SKM-1 (cell line): ENCODE measurements at regions not wholly inside any gene's neighbourhood (a gene's known extent, or its start where the extent isn't known, plus 50 kb on each side); places are given as distances from the start of the nearest gene placed in this dataset.
A peak's percentile ranks its signal among the peaks of the same experiment; 100 is the strongest.

Experiments
- DNase-seq: peaks from one replicate; lab custom pipeline; 2025; ENCODE audit not compliant: unreplicated experiment; lab: John Stamatoyannopoulos, UW

GRCh38 chr4:167475951-167476350 lies 241.7 kb upstream of the SPOCK3 start:
- no peak for DNase-seq

GRCh38 chr4:167492007-167492406 lies 257.7 kb upstream of the SPOCK3 start:
- no peak for DNase-seq

GRCh38 chr4:167509551-167509950 lies 275.3 kb upstream of the SPOCK3 start:
- no peak for DNase-seq

- DNase-seq = no peak
Observed at GRCh38 chr4:167524091-167524490, 289.8 kb upstream of the SPOCK3 start.

- DNase-seq = no peak
Observed at GRCh38 chr4:167537761-167538160, 303.5 kb upstream of the SPOCK3 start.

- no peak for DNase-seq
Observed at GRCh38 chr4:167541286-167541685, 307.0 kb upstream of the SPOCK3 start.

- no peak for DNase-seq
Observed at GRCh38 chr4:167544391-167544790, 310.1 kb upstream of the SPOCK3 start.

- no peak for DNase-seq
Observed at GRCh38 chr4:167550021-167550420, 315.7 kb upstream of the SPOCK3 start.

- no peak for DNase-seq
Observed at GRCh38 chr4:167555338-167556022, 321.2 kb upstream of the SPOCK3 start.

- DNase-seq = no peak
Observed at GRCh38 chr4:167578906-167579305, 344.6 kb upstream of the SPOCK3 start.

GRCh38 chr4:167581449-167581965 lies 347.2 kb upstream of the SPOCK3 start:
- DNase-seq = no peak

- no peak for DNase-seq
Observed at GRCh38 chr4:167587361-167587760, 353.1 kb upstream of the SPOCK3 start.

- DNase-seq = no peak
Observed at GRCh38 chr4:167595898-167596297, 361.6 kb upstream of the SPOCK3 start.

- no peak for DNase-seq
Observed at GRCh38 chr4:167602157-167602556, 367.9 kb upstream of the SPOCK3 start.

GRCh38 chr4:167606551-167606950 lies 372.3 kb upstream of the SPOCK3 start:
- DNase-seq = no peak

GRCh38 chr4:167613381-167613780 lies 379.1 kb upstream of the SPOCK3 start:
- DNase-seq = no peak

GRCh38 chr4:167614866-167615265 lies 380.6 kb upstream of the SPOCK3 start:
- no peak for DNase-seq

GRCh38 chr4:167616476-167616875 lies 382.2 kb upstream of the SPOCK3 start:
- no peak for DNase-seq

GRCh38 chr4:167622481-167623240 lies 388.4 kb upstream of the SPOCK3 start:
- DNase-seq = peak; percentile 18

GRCh38 chr4:167623241-167623572 lies 388.9 kb upstream of the SPOCK3 start:
- DNase-seq = no peak

- DNase-seq = no peak
Observed at GRCh38 chr4:167629272-167629671, 395.0 kb upstream of the SPOCK3 start.

- no peak for DNase-seq
Observed at GRCh38 chr4:167642250-167642649, 408.0 kb upstream of the SPOCK3 start.
